Small intestine (tissue), 7 donors: ENCODE measurements at regions not wholly inside any gene's neighbourhood (a gene's known extent, or its start where the extent isn't known, plus 50 kb on each side); places are given as distances from the start of the nearest gene placed in this dataset.
A peak's percentile ranks its signal among the peaks of the same experiment; 100 is the strongest.

ENCODE experiments used
- DNase-seq, 2 donors: peaks; one replicate each; pipeline versions ENCODE4 v3.0.0 to v3.0.0-alpha.2; 2013
- FAIRE-seq: peaks from 2 replicates; lab custom pipeline; 2012; peaks lifted over from hg19 to GRCh38; lab: Jason Lieb, UNC
- H3K27ac ChIP-seq, 3 donors: one replicate each; pipeline ENCODE4 v1.5.1; 2013; ENCODE audit warnings: low read length in 2 of 3, mild to moderate bottlenecking in 2 of 3, control low read depth in 1 of 3, inconsistent platforms in 1 of 3, low read depth in 1 of 3, moderate library complexity in 1 of 3
- H3K27me3 ChIP-seq, 3 donors: one replicate each; pipeline ENCODE4 v1.6.1; 2013; ENCODE audit warnings: low read length in 3 of 3, inconsistent platforms in 1 of 3; ENCODE audit not compliant: control insufficient read depth in 3 of 3, insufficient read depth in 3 of 3
- H3K36me3 ChIP-seq, 3 donors: one replicate each; pipeline ENCODE4 v1.6.1; 2013; ENCODE audit warnings: low read length in 3 of 3, inconsistent platforms in 1 of 3, low read depth in 1 of 3, mild to moderate bottlenecking in 1 of 3, moderate library complexity in 1 of 3; ENCODE audit not compliant: control insufficient read depth in 3 of 3, insufficient read depth in 2 of 3
- H3K4me1 ChIP-seq, 3 donors: one replicate each; pipeline ENCODE4 v1.6.1; 2013; ENCODE audit warnings: low read length in 2 of 3, inconsistent platforms in 1 of 3, low read depth in 1 of 3, mild to moderate bottlenecking in 1 of 3, moderate library complexity in 1 of 3; ENCODE audit not compliant: control insufficient read depth in 3 of 3, insufficient read depth in 2 of 3
- H3K4me3 ChIP-seq, 3 donors: one replicate each; pipeline ENCODE4 v1.5.1; 2013; ENCODE audit warnings: low read length in 3 of 3, control low read depth in 1 of 3, inconsistent platforms in 1 of 3, low read depth in 1 of 3, mild to moderate bottlenecking in 1 of 3, moderate library complexity in 1 of 3
- H3K9me3 ChIP-seq, 2 donors: one replicate each; pipeline ENCODE4 v1.6.1; 2013; ENCODE audit warnings: low read depth in 1 of 2, low read length in 1 of 2; ENCODE audit not compliant: control insufficient read depth in 2 of 2, insufficient read depth in 1 of 2
- WGBS, 3 donors: extraction: QIAGEN DNeasy Blood & Tissue Kit; methylation state at CpG; one replicate each; pipeline ENCODE4 v1.1.7; 2013; 5-methylcytosine and 5-hydroxymethylcytosine counted together
- donor health status: healthy with polysubstance abuse.
- donor health status: control.
- donor health status: control.
- donor health status: Bipolar disorder and iron deficiency.
- donor health status: healthy.

DNA sequence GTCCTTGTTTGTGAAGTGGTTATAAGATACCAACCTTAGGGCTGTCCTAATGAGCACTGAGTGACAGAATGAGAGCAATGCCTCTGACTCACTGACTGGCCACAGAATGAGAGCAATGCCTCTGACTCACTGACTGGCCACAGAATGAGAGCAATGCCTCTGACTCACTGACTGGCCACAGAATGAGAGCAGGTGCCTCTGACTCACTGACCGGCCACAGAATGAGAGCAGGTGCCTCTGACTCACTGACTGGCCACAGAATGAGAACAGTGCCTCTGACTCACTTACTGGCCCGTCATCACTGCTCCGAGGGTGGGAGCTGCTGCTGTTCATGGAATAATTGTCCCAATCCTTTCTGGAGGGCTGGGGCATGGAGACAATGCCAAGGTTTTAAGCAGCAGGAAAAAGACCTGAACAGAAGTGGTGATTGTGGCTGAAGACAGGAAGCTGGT lies 265.2 kb upstream of the PPP2R2D start:
- no peak overlapping the region for H3K27ac ChIP-seq
- H3K4me3 ChIP-seq = no peak overlapping the region
- no peak for FAIRE-seq
- 37 to 51% (median 50%) methylated on average over 3 of the region's 3 CpGs for WGBS, 3 donors
- no peaks in the 10 kb centered on the region for H3K36me3 ChIP-seq
- no peak for DNase-seq
- H3K27me3 ChIP-seq = peaks cover 0 to 5% (median 0%) of the 10 kb centered on the region in 3 donors
- no peaks in the 10 kb centered on the region for H3K4me1 ChIP-seq
- peaks cover 0 to 18% of the 10 kb centered on the region in 2 donors for H3K9me3 ChIP-seq

DNA sequence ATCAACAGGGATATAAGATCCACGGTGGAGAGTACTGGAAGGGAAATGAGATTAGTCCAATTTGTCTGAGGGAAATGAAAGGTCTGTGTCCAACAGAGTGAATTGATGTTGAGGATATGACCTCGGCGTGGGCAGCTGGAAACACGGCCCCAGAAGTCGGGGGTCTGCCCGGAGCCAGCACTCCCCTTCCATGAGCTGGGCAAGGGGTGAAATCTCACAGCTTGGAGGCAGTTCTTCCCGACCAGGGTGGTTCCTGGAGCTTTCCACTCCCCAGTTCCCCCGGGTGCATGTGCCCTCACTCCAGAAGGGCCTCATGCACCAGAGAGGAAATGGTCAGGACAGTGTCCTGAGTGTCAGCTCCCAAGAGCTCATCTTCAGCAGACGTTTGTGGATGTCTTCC lies 264.7 kb upstream of the PPP2R2D start:
- peaks cover 0 to 5% (median 0%) of the 10 kb centered on the region in 3 donors for H3K27me3 ChIP-seq

DNA sequence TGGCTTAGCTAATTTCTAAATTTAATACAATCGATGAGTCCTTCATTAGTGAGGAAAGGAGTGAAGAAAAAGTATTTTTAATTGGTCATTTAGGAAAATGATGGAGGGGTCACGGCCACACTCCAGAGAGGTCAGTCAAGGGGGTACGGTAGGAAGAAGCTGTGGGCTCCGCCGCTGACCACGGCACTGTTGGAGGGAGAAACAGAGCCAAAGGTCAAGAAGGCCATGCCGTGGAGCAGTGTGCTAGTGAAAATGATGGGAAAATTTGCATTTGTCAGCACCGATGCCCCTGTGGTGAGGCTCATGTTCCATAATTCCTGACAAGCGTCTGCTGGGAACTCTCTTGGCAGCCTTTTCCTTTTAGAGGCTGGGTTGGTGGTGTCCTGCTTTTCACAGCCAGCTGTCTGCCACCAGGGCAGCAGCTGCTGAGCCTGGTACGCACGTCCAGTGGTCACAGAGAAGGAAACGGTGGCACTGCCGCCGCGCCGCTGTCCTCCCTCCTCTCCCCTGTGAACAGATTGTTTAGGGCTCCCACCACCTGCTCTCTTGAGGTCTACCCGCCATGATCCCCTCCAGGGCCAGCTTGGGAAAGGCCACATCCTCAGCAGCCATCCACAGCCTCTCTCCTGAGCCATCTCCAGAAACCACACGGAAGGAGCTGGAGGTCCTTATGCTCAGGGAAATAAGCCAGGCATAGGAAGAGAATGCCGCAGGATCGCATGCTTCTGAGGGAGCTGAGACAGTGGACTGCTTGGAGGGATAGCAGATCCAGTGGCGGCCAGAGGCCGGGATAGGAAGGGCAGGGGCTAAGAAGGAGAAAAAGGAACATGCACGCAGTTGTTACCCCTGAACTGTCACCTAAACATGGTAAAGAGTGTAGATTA lies 263.7 kb upstream of the PPP2R2D start:
- Histone ChIP-seq H3K27me3 (peaks cover 0 to 5% (median 0%) of the 10 kb centered on the region in 3 donors), H3K27ac (no peak overlapping the region), H3K4me3 (no peak overlapping the region), H3K9me3 (peaks cover 0 to 18% of the 10 kb centered on the region in 2 donors), H3K36me3 (no peaks in the 10 kb centered on the region), H3K4me1 (no peaks in the 10 kb centered on the region)
- FAIRE-seq = no peak
- DNase-seq = no peak
- 81 to 89% (median 86%) methylated on average over 23 of the region's 23 CpGs for WGBS, 3 donors

More for the DNA sequence above, 264.7 kb upstream of the PPP2R2D start:
- Histone ChIP-seq H3K4me3 (no peak overlapping the region), H3K4me1 (no peaks in the 10 kb centered on the region), H3K27ac (no peak overlapping the region), H3K9me3 (peaks cover 0 to 18% of the 10 kb centered on the region in 2 donors), H3K36me3 (no peaks in the 10 kb centered on the region)
- FAIRE-seq = no peak
- no peak for DNase-seq
- WGBS, 3 donors = 70 to 81% (median 72%) methylated on average over 9 of the region's 9 CpGs

DNA sequence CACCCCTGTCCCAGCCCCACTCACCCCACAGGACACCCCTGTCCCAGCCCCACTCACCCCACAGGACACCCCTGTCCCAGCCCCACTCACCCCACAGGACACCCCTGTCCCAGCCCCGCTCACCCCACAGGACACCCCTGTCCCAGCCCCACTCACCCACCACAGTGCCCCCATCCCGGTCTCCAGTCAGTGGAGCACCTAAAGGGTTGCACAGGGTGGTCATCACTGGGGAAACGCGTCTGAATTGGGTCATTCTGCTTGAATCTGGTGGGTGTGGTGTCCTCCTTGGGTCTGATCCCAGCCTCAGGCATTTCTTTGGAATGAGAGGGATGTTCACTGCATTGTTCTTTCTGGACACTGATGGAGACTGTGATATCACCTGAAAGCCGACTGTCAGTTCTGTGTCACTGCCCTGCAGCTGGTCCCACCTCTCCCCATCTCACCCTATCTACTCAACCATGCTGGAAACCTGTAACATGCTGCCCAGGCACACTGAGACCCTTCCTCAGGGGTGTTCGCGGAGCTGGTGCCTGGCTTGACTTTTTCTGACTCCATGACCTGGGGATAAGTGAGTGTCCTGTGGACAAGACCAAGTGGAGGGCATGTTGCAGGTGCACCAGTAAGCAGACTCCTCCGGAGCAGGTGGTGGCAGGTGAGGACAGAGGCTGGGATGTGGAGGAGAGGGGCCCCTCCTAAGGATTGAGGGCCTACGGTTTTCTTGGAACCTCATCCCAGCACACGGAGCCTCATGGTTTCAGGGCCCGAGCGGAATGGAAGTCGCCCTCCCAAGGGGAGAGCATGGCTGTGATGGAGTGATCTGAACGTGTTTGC lies 262.5 kb upstream of the PPP2R2D start:
- H3K4me1 ChIP-seq = no peaks in the 10 kb centered on the region
- WGBS, 3 donors = 81 to 92% (median 84%) methylated on average over 14 of the region's 14 CpGs
- H3K9me3 ChIP-seq = peaks cover 0 to 18% of the 10 kb centered on the region in 2 donors
- no peaks in the 10 kb centered on the region for H3K36me3 ChIP-seq
- no peak overlapping the region for H3K4me3 ChIP-seq
- no peak overlapping the region for H3K27ac ChIP-seq
- FAIRE-seq (no peak), DNase-seq (no peak)
- H3K27me3 ChIP-seq = peaks cover 0 to 5% (median 0%) of the 10 kb centered on the region in 3 donors

DNA sequence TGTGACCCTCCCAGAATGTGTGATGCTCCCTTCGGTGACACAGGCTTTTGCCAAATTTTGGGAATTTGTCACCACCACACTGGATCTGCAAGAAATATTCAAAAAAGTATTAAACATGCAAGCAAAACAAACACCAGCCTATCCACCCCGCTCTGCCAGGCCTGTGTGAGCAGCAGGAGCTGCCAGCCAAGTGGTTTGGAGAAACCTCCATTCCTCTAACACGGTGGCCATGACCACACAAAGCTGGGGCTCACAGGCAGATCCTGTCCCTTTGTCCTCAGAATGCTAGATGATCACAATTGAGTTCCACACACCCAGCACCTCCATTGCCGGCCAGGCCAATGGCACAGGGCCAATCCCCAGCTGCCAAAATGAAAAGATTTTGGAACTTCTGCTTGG lies 261.9 kb upstream of the PPP2R2D start:
- no peak for DNase-seq
- Histone ChIP-seq H3K9me3 (peaks cover 0 to 18% of the 10 kb centered on the region in 2 donors), H3K27ac (no peak overlapping the region), H3K4me3 (no peak overlapping the region), H3K36me3 (no peaks in the 10 kb centered on the region), H3K4me1 (no peaks in the 10 kb centered on the region), H3K27me3 (peaks cover 0 to 5% (median 0%) of the 10 kb centered on the region in 3 donors)
- FAIRE-seq = no peak
- 79 to 83% (median 82%) methylated on average over 4 of the region's 4 CpGs for WGBS, 3 donors

DNA sequence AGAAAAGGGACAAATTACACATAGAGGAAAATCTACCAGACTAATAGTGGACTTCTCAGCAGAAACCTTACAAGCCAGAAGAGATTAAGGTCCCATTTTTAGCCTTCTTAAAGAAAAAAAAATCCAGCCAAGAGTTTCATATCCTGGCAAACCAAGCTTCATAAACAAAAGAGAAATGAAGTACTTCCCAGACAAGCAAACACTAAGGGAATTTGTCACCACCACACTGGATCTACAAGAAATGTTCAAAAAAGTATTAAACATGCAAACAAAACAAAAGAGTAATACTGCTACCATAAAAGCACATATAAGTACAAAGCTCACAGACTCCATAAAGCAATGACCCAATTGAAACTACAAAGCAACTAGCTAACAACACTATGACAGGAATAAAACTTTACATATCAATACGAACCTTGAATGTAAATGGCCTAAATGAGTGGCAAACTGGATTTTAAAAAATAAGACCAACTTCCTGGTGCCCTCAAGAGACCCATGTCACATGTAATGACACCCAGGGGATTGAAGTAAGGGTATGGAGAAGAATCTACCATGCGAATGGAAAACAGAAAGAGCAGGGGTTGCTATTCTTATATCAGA lies 260.7 kb upstream of the PPP2R2D start:
- peaks cover 0 to 18% of the 10 kb centered on the region in 2 donors for H3K9me3 ChIP-seq
- H3K4me3 ChIP-seq = no peak overlapping the region
- DNase-seq = no peak
- no peaks in the 10 kb centered on the region for H3K36me3 ChIP-seq
- FAIRE-seq = no peak
- no peaks in the 10 kb centered on the region for H3K4me1 ChIP-seq
- no peak overlapping the region for H3K27ac ChIP-seq
- WGBS, 3 donors = 53 to 62% (median 61%) methylated on average over 2 of the region's 2 CpGs
- peaks cover 0 to 5% (median 0%) of the 10 kb centered on the region in 3 donors for H3K27me3 ChIP-seq

DNA sequence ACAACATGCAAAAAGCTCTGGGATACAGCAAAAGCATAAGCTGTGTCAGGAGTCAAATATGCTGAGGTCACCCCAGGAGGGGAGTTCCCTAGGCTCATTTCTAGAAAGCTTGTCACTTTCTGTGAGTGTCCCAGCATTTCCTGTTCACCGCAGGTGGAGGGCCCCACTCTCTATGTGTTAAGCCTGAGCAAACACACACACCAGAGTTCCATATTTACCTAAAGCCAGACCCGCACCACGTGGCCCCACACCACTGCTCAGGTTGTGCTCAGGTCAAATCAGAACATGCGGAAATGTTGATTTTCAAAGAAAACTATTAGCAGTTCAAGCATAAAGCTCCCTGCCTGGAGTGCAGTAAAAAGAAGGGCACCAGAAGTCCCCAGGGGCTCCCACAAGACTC lies 259.6 kb upstream of the PPP2R2D start:
- Histone ChIP-seq H3K27ac (no peak overlapping the region), H3K9me3 (peaks cover 0 to 18% of the 10 kb centered on the region in 2 donors), H3K4me3 (no peak overlapping the region), H3K36me3 (no peaks in the 10 kb centered on the region), H3K27me3 (peaks cover 0 to 5% (median 0%) of the 10 kb centered on the region in 3 donors), H3K4me1 (no peaks in the 10 kb centered on the region)
- WGBS, 3 donors = 21 to 28% (median 27%) methylated on average over 4 of the region's 4 CpGs
- DNase-seq (peak in 1 of 2 donors; percentile 33), FAIRE-seq (no peak)

DNA sequence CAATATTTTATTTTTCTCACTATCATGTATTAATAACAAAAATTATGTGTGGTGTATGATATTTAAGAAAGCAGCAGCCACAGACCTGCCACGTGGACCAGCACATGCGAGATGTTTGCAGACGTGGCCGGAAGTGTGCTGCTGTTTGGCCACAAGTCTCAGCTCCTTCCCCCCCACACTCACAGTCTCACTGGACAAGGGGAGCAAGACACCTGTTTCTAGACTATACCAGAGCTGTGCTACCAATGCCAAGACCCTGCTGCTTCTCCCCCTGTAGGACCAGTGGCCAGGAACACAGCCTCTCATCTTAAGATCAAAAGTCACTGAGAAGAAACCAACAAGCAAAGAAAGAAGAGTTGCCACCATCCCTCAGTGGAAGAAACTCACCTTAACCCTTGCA lies 258.9 kb upstream of the PPP2R2D start:
- Histone ChIP-seq H3K4me3 (no peak overlapping the region), H3K36me3 (no peaks in the 10 kb centered on the region), H3K4me1 (no peaks in the 10 kb centered on the region), H3K27ac (no peak overlapping the region), H3K9me3 (peaks cover 0 to 18% of the 10 kb centered on the region in 2 donors), H3K27me3 (peaks cover 0 to 5% (median 0%) of the 10 kb centered on the region in 3 donors)
- 67 to 73% (median 72%) methylated on average over 4 of the region's 4 CpGs for WGBS, 3 donors
- FAIRE-seq (no peak), DNase-seq (no peak)
